Keratinocyte (primary cell): ENCODE measurements at regions not wholly inside any gene's neighbourhood (a gene's known extent, or its start where the extent isn't known, plus 50 kb on each side); places are given as distances from the start of the nearest gene placed in this dataset.

Experiments used
- CTCF ChIP-seq, 3 experiments: IDR thresholded peaks in 1 of 3; conservative IDR thresholded peaks in 1 of 3; optimal IDR thresholded peaks in 1 of 3; 2 replicates in 2 of 3; 3 replicates in 1 of 3; pipeline versions ENCODE3 to v1.5.1; 2011; ENCODE audit warnings: low read length in 3 of 3, mild to moderate bottlenecking in 3 of 3, moderate library complexity in 2 of 3, control low read depth in 1 of 3, inconsistent platforms in 1 of 3; ENCODE audit not compliant: insufficient read depth in 2 of 3; ENCODE audit errors: extremely low read depth in 1 of 3
- EZH2 ChIP-seq: IDR thresholded peaks from one replicate; pipeline ENCODE4 v1.6.1; 2012; ENCODE audit warnings: inconsistent platforms, mild to moderate bottlenecking, low read length, moderate library complexity

GRCh38 chr7:135828604-135829003, 80.0 kb upstream of the FAM180A start:
- TF ChIP-seq EZH2 (no peak), CTCF (optimal IDR thresholded peaks at IDR 0.05 in 1 of 3, IDR thresholded peaks at IDR 0.05 in 1 of 3, conservative IDR thresholded peaks at IDR 0.05 in 1 of 3; ENCODE audit: extremely low read depth in 1 of 3, insufficient read depth in 2 of 3, low read length in 3 of 3) (no peak)
